Suprapubic skin (tissue), 4 donors: ENCODE measurements at regions not wholly inside any gene's neighbourhood (a gene's known extent, or its start where the extent isn't known, plus 50 kb on each side); places are given as distances from the start of the nearest gene placed in this dataset.

Source experiments
- DNase-seq, 2 donors: peaks; one replicate each; pipeline ENCODE4 v3.0.0-alpha.2; 2019; ENCODE audit warnings: low spot score in 2 of 2
- H3K27ac ChIP-seq: fragments of 200-600 bp; sonication (generic); one replicate; pipeline ENCODE4 v1.5.1; 2019
- H3K27me3 ChIP-seq: fragments of 200-600 bp; sonication (generic); one replicate; pipeline ENCODE4 v1.5.1; 2019
- H3K36me3 ChIP-seq: fragments of 200-600 bp; sonication (generic); one replicate; pipeline ENCODE4 v1.5.1; 2019
- H3K4me1 ChIP-seq: fragments of 200-600 bp; sonication (generic); one replicate; pipeline ENCODE4 v1.5.1; 2019
- H3K4me3 ChIP-seq: fragments of 200-600 bp; sonication (generic); one replicate; pipeline ENCODE4 v1.5.1; 2019; ENCODE audit warnings: mild to moderate bottlenecking
- H3K9me3 ChIP-seq: fragments of 200-600 bp; sonication (generic); one replicate; pipeline ENCODE4 v1.5.1; 2019
- EP300 ChIP-seq: sonication (generic); formaldehyde crosslinking; IDR thresholded peaks from one replicate; pipeline ENCODE4 v1.6.1; 2017; ENCODE audit warnings: antibody characterized with exemption
- POLR2A ChIP-seq, 2 donors: fragments of 450-650 bp; IDR thresholded peaks; one replicate each; pipeline ENCODE4 v1.6.1; 2017; ENCODE audit warnings: antibody characterized with exemption in 2 of 2, mild to moderate bottlenecking in 2 of 2, moderate library complexity in 2 of 2
- POLR2AphosphoS5 ChIP-seq, 3 donors: sonication (generic); formaldehyde crosslinking; IDR thresholded peaks; one replicate each; pipeline ENCODE4 v1.6.1; 2017; ENCODE audit warnings: antibody characterized with exemption in 3 of 3
- WGBS: methylation state at CpG from one replicate; pipeline ENCODE4 v1.1.5; 2018; 5-methylcytosine and 5-hydroxymethylcytosine counted together
- TF ChIP-seq, protein P1 (sequence below), 2 donors: fragments of 200-600 bp in 1 of 2; fragments of 450-650 bp in 1 of 2; sonication (generic) in 1 of 2; IDR thresholded peaks; one replicate each; pipeline ENCODE4 v1.5.1; 2016 to 2019; ENCODE audit warnings: antibody characterized with exemption in 2 of 2, mild to moderate bottlenecking in 1 of 2, moderate library complexity in 1 of 2

DNA sequence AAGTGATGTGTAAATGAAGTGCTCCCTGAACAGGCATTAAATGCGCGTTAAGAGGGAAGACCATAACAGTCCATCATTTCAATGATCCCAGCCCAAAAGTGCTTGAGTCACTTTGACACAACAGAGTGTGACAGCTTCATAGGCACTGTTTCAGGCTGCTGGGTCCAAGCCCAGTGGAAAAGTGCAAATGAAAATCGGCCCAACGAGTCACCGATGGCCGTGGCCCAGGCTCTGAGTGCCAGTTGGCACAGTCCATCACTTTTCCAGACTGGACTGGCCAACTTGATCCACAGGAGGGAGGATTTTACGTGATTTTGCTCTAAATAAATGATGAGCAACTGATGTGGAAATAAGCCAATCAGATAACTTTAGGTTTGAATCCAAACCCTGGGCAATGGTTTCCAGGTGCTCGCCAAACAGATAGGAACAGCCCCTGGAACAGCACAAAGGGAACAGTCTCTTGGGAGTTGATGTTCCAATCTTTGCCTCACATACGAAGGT is 114.0 kb downstream of the SP3 start:
- Histone ChIP-seq H3K27me3 (no peaks in the 10 kb centered on the region), H3K4me3 (no peak overlapping the region), H3K4me1 (peaks cover 17% of the 10 kb centered on the region), H3K27ac (no peak overlapping the region), H3K9me3 (no peaks in the 10 kb centered on the region), H3K36me3 (no peaks in the 10 kb centered on the region)
- TF ChIP-seq EP300 = no peak
- TF ChIP-seq, protein P1, sequence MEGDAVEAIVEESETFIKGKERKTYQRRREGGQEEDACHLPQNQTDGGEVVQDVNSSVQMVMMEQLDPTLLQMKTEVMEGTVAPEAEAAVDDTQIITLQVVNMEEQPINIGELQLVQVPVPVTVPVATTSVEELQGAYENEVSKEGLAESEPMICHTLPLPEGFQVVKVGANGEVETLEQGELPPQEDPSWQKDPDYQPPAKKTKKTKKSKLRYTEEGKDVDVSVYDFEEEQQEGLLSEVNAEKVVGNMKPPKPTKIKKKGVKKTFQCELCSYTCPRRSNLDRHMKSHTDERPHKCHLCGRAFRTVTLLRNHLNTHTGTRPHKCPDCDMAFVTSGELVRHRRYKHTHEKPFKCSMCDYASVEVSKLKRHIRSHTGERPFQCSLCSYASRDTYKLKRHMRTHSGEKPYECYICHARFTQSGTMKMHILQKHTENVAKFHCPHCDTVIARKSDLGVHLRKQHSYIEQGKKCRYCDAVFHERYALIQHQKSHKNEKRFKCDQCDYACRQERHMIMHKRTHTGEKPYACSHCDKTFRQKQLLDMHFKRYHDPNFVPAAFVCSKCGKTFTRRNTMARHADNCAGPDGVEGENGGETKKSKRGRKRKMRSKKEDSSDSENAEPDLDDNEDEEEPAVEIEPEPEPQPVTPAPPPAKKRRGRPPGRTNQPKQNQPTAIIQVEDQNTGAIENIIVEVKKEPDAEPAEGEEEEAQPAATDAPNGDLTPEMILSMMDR (IDR thresholded peaks at IDR 0.05) = no peak
- TF ChIP-seq POLR2A (IDR thresholded peaks at IDR 0.05) = no peak
- no peak for TF ChIP-seq POLR2AphosphoS5 (IDR thresholded peaks at IDR 0.05)
- DNase-seq = peak in 1 of 2 donors; percentile 67
- 52% methylated on average over 9 of the region's 9 CpGs for WGBS

DNA sequence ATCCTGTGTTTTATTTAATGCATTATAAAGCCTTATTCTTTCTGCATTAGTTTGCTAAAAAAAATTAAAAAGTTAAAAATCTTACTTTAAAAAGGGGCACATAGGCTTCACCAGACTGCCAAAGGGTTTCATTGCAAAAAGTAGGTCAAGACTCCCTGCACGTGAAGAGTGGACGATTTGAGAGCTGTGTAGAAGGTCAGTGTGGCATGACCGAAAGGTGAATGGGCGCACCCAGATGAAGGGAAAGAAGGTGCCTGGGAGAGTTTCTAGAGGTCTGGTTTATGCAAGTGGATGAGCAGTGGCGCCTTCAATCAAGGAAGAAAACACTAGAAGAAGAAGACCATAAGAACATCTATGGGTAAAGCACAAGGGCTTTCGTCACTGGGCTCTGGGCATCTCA is 111.0 kb downstream of the SP3 start:
- 93% methylated on average over 5 of the region's 6 CpGs for WGBS
- no peak overlapping the region for H3K4me3 ChIP-seq
- peaks cover 18% of the 10 kb centered on the region for H3K4me1 ChIP-seq
- no peaks in the 10 kb centered on the region for H3K36me3 ChIP-seq
- H3K9me3 ChIP-seq = no peaks in the 10 kb centered on the region
- no peaks in the 10 kb centered on the region for H3K27me3 ChIP-seq
- H3K27ac ChIP-seq = no peak overlapping the region
- no peak for DNase-seq
- TF ChIP-seq POLR2A (IDR thresholded peaks at IDR 0.05) (no peak), EP300 (no peak), POLR2AphosphoS5 (IDR thresholded peaks at IDR 0.05) (no peak)
- TF ChIP-seq, protein P1 (IDR thresholded peaks at IDR 0.05) = no peak

DNA sequence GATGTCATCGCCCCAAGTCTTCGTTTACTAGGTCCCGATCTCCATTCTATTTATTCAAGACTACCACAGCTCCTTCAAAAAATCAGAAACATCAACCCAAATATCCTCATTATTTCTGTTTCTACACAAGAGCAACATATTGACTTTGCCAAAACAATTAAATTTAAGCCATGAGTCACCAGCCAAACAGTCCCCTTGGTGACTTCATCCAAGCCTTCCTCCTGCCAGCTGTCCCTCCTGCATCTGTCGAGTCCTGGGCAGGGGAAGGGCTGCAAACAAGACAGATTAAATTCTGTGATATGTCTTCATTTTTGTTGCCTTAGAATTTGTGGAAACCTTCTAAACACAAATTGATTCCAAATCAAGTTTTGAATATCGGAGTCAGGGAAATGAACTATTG is 110.3 kb downstream of the SP3 start:
- Histone ChIP-seq H3K36me3 (no peaks in the 10 kb centered on the region), H3K27ac (no peak overlapping the region), H3K4me3 (no peak overlapping the region), H3K9me3 (no peaks in the 10 kb centered on the region), H3K27me3 (no peaks in the 10 kb centered on the region), H3K4me1 (peaks cover 18% of the 10 kb centered on the region)
- DNase-seq = peak in 1 of 2 donors; percentile 73
- 56% methylated on average over 5 of the region's 5 CpGs for WGBS
- no peak for TF ChIP-seq EP300
- peak in 1 of 3 donors; percentile 19 for TF ChIP-seq POLR2AphosphoS5 (IDR thresholded peaks at IDR 0.05)
- TF ChIP-seq, protein P1 (IDR thresholded peaks at IDR 0.05) = no peak

DNA sequence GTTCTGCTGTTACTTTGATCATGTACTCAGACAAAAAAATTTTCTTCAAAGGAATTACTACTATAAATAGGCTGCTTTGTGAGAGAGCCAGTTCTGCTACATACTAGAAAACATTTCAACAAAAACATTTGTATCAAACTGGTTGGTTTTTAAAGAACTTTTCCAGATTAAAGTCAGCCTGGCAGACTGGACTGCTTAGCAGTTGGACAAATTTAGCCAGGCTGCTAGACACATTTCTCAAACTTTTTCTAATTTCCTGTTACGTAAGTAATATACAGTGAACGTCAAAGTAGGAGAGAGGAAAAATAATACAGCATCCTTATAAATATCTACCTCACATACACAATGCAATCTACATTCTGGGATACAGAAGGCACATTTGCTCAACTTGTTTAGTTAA is 109.5 kb downstream of the SP3 start:
- H3K4me1 ChIP-seq = peaks cover 18% of the 10 kb centered on the region
- TF ChIP-seq, protein P1 (IDR thresholded peaks at IDR 0.05) = no peak
- H3K27ac ChIP-seq = no peak overlapping the region
- no peaks in the 10 kb centered on the region for H3K36me3 ChIP-seq
- WGBS = 57% methylated on average over 2 of the region's 2 CpGs
- DNase-seq = no peak
- no peaks in the 10 kb centered on the region for H3K9me3 ChIP-seq
- H3K27me3 ChIP-seq = no peaks in the 10 kb centered on the region
- H3K4me3 ChIP-seq = no peak overlapping the region
